ENCODE measurements at regions not wholly inside any gene's neighbourhood (a gene's known extent, or its start where the extent isn't known, plus 50 kb on each side); places are given as distances from the start of the nearest gene placed in this dataset.
"Not testable (repeated sequence)": the region's sequence is repeated elsewhere in the genome, so short reads cannot be mapped to it uniquely, and the experiment has no call there.

GRCh38 chr2:155651851-155652250 lies 680.7 kb downstream of the NR4A2 start:
- DNase-seq, result no peak

- DNase-seq, result no peak
Observed at GRCh38 chr2:155645791-155646190, 686.7 kb downstream of the NR4A2 start.

DNA sequence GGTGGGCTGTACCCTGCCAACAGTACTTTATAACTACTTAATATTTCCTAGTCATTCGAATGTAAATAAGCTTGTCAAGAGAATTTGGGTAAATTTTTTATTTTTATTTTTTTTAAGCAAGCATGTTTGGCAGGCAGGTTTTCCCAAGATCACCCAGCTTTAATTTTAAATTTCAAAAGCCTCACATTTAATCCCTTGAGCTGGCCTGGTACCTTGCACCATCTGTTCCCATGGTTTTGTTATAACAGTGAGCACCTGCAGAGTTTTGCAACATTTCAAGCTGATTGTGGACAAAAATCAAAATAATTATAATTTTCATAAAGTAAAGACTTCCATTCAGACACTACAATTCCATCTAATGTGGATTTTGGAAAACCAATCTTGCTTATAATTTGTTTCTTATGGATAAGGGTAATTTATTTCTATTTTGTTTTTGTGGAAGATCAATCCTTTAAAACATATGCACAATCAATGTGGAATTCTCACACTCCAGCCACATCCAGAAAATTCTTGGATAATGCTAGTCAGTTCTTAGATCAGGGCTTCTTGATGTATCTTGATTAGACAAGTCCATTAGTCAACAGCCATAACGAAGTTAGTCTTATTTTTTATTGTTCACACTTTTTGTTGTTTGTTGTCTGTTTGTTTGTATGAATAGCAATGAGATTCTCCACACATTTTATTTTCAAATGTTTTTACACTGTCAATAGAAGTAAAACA lies 689.3 kb downstream of the NR4A2 start:
- DNase-seq, result no peak

DNA sequence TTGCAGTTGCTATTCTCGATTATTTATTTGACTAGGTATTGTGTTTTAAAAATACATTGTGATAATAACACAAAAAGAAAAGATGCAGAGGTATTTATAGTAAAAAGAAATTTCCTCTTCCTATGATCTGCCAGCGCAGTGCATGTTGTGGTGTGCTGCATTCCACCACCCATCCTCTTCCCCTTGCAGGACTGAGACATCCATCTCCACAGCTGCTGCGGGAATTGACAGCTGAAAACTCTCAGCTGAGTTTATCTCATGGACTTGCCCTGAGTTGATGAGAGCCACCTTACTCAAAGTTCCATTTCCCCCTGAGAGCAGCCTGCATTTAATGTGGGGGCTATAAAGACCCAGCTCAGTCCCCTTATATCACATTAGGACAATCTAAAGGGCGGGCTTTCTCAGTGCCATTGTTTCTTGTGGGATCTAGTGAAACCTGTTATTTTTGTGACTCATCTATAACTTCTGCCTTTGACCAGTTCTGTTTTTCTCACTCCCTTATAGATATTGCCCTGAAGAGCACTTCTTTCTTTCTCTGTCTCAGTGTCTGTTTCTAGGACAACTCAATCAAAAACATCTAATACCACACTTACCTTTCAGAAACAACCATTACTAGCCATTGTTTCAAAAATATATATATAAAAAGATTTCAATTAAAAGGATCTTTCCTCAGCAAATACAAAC lies 698.5 kb downstream of the NR4A2 start:
- DNase-seq, result no peak

- DNase-seq, result no peak
Observed at GRCh38 chr2:155633060-155633839, 699.3 kb downstream of the NR4A2 start.

- no peak for DNase-seq
Observed at GRCh38 chr2:155630760-155631159, 701.8 kb downstream of the NR4A2 start.

DNA sequence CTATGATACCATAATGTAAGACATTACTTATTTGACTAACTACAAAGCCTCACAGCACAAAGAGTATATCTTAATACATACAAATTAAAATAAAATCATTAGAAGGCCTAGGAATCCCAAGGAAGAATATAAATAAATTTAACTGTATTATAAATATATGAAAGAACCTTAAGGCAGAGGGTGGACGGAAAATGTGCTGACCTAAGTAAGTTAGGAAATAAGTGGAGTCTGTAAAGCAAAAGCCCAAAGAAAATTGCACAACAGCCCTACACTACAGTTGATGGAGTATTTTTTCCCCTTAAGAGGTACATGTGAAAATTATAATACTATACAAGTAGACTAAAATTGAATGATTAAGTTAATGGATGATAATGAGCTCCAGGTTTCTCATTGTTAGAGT lies 710.1 kb downstream of the NR4A2 start:
- DNase-seq, result no peak

- DNase-seq, result no peak
Observed at GRCh38 chr2:155600914-155601760, 731.4 kb downstream of the NR4A2 start.

GRCh38 chr2:155600296-155600695 lies 732.2 kb downstream of the NR4A2 start:
- no peak for DNase-seq

GRCh38 chr2:155599834-155600233 lies 732.7 kb downstream of the NR4A2 start:
- DNase-seq, result no peak

GRCh38 chr2:155583674-155584195 lies 748.8 kb downstream of the NR4A2 start:
- DNase-seq, result no peak

DNA sequence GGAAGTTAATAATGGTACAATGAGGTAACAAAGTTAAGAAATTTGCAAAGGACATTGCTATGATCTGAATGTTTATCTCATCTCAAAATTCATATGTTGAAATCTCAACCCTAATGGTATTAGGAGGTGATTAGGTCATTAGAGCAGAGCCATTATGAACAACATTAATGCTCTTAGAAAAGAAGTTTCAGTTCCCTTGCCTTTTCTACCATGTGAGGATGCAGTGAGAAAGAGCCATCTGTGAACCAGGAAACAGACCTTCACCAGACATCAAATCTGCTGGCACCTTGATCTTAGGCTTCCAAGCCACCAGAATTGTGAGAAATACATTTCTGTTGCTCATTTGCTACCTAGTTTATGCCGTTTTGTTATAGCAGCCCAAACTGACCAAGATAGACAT lies 757.6 kb downstream of the NR4A2 start:
- DNase-seq, result no peak

GRCh38 chr2:155547571-155547970 lies 785.0 kb downstream of the NR4A2 start:
- no peak for DNase-seq

DNA sequence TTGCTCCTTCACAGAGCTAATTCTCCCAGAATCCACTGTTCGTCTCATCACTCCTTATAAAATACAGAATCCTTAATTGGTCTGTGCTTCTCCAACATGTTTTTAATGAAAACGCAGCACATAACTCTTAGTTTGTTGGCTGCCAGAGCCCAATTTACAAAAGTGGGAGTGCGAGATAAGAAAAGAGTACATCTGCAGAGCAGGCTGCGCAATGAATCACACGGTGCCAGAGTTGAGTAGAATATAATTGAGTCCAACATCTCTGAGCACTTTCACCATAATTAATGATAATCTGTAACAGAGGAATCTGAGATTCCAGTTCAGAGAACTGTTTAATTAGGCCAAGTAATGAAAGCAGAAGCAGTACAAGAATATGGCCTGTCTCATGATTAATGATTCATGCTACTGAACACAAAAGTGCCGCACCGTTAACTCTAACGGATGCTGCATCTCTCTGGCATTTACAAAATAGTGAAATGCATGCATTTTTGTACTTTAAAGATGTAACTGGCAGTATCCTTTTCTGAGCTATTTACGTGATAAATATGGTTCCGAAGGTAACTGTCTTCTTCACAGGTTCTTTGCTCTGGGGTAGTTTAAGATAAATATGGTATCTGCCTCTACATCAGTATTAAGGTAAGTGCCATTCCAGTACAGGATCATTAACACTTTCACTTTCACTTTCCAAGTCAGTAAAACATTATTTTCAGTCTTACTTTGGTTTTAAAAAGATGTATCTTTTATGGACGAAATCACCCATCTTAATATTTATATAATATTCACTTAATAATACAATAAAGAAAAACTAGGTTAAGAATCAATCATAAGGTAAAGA lies 785.6 kb downstream of the NR4A2 start:
- no peak for DNase-seq

- DNase-seq, result not testable (repeated sequence)
Observed at GRCh38 chr2:155539028-155539427, 793.5 kb downstream of the NR4A2 start.

GRCh38 chr2:155528034-155528433 lies 804.5 kb downstream of the NR4A2 start:
- no peak for DNase-seq

DNA sequence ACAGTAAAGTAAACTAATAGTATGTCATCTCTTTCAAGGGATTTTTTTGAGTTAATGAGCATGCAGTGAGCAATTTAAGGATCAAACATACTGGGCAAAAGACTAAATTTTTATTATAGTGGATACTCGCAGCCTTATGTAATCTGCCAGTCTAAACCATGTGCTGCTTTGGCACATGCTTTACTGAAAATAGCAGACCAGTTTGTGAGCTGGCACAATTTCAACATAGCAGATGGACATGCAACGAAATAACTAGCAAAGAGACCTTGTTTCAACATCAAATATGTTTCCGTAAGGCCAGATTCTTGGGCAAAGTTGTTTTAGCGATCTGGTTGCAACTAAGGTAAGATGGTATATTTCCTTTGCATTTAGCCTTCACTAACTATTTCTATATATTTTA lies 807.3 kb downstream of the NR4A2 start:
- DNase-seq, result no peak

GRCh38 chr2:155519529-155520130 lies 812.9 kb downstream of the NR4A2 start:
- DNase-seq, result no peak

DNA sequence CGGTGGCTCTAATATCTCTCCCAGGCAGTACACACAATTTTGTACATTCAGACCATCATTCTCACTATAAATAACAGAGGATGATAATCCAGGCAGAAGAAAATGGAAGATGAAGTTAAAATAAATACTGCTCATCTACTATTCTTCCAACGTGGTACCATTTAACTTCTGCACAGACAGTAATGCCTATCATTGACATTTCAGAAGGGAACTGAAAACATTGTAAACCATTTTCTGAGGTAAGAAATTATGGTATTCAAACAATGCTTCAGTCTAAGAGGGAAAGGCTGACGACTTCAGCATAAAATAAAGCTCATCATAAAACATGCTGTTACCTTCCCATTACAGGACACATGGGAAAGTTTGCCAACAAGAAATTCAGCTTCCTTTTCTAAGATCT lies 814.4 kb downstream of the NR4A2 start:
- DNase-seq, result no peak

- no peak for DNase-seq
Observed at GRCh38 chr2:155517362-155517761, 815.2 kb downstream of the NR4A2 start.

DNA sequence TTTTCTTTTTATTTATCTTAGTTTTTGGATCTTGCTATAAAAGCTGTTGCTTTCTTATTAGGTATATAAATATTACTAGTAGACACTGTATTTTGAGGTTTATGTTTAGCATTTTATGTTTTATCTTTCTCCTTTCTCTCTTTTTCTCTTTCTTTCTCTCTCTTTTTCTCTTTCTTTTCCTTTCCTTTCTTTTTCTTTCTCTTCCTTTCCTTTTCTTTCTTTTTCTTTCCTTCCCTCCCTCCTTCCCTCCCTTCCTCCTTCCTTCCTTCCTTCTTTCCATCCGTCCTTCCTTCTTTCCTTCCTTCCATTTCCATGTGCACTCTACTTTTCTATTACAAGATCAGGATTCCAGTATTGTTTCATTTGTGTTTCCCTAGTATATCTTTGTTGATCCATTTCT lies 814.8 kb downstream of the KCNJ3 start:
- DNase-seq, result no peak

Data from amniotic stem cell (primary cell).